ENCODE measurements at regions not wholly inside any gene's neighbourhood (a gene's known extent, or its start where the extent isn't known, plus 50 kb on each side); places are given as distances from the start of the nearest gene placed in this dataset.

DNA sequence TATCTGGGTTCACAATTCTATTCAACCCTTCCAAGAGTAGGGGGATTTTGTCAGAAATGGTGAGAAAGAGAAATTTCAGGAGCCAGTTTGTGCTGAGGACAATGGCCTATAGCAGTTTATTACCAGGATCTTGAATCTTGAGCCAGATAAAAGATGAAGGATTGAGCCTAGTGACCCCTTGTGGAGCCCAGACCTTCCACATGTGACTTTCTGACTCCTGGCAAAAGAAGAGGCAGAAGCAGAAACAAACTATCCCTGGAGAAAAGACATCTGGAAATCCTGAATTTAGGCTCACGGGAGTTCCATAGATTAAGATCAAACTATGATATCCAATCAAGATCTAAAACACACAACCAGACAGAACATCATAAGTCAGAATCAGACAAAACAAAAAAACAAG lies 60.9 kb upstream of the CHRM2 start:
- peak; percentile 15 for DNase-seq

DNA sequence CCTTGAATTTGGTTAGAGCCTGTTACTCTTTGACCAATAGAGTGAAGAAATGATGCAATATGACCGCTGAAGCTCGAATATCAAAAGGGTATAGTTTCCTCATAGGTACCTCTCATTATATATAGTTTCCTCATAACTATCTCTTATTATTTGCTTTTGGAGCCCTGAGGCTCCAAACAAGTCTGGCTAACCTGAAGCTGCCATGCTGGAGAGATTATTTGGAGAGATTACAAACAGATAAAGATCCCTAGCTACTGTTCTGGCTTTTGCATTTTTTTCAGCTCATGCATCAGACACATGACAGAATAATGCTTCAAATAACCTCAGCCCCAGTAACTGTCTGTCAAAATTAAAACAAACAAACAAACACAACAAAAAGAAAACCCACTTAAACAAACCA lies 65.4 kb upstream of the CHRM2 start:
- no peak for DNase-seq

DNA sequence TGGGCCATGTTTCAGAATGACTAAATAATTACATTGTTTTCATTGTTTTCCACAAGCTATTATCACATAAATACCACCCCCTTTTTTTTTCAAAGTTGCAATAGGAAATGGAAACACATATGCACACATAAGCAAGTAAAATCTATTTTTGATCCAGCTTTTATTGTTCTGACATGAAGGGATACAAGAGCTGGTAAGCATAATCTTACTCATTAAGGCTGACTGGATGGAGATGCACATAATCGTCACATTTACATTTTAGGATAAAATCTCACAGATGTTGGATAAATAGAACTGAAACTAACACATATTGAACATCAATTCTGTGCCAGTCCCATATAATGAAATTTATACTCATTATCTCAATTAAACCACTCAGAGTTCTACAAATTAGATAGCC lies 84.5 kb upstream of the CHRM2 start:
- no peak for DNase-seq

DNA sequence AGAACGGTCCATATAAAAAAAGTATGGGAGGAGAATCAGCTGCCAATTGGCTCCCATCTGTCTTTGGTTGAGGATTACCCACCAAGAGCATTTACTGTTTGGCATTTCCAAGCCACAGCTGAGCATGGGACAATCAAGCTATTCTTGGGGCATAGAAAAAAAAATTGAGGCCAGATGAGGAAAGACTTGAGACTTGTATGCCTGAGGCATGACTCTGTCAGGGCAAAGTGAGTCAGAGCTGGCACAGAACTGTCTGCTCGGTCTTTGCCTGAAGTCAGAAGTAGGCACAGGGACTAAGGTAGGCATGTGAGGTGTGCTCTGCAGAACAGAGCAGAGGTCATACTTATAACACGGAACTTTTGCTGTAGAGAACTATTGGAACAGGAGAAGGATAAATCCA lies 126.5 kb upstream of the CHRM2 start:
- no peak for DNase-seq

DNA sequence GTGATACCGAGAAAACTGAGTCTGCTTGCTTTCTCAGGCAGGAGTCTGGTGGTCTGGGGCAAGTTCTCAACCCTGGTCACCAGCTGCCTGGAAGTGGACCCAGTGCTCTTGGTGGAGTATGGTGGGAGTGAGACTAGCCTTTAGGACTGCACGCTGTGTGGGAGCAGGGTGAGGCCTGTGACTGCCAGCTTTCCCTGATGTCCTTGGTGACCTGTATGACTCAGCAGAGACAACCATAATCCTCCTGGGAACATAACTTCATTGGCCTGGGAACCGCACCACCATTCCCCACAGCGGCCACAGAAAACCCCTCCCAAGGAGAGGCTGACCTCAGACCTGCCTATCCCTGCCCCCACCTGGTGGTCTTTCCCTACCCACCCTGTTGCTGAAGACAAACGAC lies 139.5 kb upstream of the CHRM2 start:
- DNase-seq: no peak

GRCh38 chr7:136726460-136726859 lies 142.0 kb upstream of the CHRM2 start:
- DNase-seq: no peak

GRCh38 chr7:136717910-136718557 lies 150.4 kb upstream of the CHRM2 start:
- no peak for DNase-seq

GRCh38 chr7:136714062-136714461 lies 154.4 kb upstream of the CHRM2 start:
- no peak for DNase-seq

DNA sequence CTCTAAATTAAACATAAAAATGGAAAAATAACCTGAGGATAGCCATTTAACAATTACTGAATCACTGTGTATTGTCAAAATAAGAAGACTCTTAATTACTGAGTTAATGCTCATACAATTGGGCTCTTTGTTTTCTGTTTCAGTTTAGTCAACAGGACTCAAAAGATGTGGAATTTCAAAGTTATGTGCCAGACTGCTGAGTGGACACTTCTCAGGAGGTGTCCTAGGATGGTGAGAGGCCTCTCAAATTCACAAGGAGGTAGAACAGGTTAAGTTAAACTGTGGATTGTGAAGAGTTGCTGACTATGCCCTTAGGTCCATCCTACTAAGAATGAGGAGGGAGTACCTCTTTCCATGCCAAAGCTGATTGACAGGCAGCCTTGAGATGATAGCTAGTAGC lies 157.7 kb upstream of the CHRM2 start:
- no peak for DNase-seq

GRCh38 chr7:136709876-136710275 lies 158.6 kb upstream of the CHRM2 start:
- DNase-seq: no peak

GRCh38 chr7:136702913-136703312 lies 165.5 kb upstream of the CHRM2 start:
- no peak for DNase-seq

DNA sequence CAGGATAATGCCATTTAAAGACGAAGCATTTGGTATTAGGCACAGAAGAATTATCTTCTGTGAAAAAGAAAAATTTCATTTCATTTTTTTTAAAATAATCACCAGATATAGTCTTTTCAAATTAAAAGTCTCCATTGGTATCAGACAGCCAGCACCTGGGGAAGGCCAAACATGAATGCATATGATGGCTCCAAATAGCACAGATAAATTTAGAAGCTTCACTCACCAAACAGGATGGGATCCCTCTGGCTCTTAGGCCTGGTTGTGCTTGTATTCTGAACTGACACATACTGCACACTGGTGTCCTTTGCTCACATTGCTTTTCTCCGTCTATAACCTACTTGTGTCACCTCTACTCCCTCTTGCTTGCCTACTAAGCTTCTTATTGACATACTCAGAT lies 169.5 kb upstream of the CHRM2 start:
- DNase-seq: no peak

DNA sequence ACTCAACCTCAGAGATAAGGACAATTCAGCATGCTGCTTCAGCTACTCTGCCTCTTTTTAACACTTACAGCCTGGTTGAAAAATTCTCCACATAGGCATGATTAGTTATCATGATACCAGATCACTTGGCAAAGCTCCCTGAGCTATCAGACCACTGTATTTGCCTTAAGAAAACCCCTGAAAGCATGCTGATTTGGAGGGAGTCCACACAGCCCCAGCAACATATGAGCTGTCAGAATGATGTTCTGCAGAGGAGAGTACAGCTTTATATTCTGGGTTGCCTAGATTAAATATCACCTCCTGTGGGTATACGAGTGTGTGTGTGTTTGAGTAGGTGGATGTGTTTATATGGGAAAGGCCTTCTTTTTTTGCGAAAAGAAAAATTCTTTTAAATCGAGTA lies 170.2 kb upstream of the CHRM2 start:
- DNase-seq: no peak

DNA sequence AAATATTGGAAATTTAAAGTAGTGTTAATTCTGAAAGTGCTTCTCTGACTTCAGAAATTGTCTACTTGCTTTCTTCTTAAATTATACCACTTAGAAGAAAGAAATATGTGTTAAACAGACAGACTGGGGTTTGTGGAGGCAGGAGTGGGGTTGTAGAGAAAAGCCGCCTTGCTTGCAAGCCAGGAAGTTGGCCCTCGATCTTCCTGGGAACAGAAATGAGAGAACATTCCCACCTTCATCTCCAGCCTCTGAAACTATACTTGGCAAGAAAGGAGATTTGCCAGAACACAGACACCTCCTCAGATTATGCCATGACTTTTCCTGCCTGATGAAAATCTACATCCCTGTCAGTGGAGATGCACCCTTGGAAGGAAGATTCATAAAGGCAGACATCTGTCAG lies 171.2 kb upstream of the CHRM2 start:
- DNase-seq: no peak

DNA sequence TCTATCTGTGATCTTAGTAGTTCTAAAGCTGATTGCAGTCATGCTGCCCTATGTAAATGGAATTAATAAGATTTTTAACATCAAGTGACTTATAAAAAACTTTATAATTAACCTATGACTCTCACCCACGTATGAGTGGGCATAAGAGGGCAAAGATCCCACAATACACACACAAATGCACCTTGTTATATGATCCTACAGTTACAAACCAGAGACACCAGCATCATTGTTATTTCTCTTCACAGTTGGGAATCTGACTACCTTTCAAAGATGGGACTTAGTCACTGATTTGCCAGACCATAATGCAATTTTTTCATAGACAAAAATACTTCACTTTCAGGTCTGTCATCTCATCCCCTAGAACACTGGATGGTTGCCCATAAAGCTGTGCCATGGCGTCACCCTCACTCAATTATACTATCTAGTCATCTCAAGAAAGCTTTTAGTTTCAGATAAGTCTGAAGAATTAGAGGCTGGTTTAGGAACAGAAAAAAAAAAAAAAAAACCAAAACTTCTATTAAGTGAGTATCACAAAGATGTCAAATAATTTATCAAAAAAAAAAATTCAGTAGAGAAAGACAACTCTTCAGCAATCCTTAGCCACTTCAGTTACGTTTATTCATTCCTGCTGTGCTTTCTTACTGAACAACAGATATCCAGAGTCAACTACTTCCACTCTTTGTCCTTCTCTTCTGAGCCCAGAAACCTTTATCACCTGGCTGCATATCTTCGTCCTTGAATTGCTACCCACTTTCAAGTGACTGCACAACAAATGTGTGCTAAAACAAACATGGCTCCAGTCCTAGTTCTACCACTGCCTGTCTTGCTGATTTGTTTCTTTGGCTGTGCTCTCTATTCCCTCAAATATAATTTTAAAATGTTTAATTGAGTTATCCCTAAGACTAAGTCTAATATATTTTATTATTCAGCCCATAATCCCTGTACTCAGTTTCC lies 175.0 kb upstream of the CHRM2 start:
- DNase-seq: no peak

GRCh38 chr7:136692221-136692620 lies 176.2 kb upstream of the CHRM2 start:
- no peak for DNase-seq

- DNase-seq: no peak
Observed at GRCh38 chr7:136688601-136689000, 179.9 kb upstream of the CHRM2 start.

DNA sequence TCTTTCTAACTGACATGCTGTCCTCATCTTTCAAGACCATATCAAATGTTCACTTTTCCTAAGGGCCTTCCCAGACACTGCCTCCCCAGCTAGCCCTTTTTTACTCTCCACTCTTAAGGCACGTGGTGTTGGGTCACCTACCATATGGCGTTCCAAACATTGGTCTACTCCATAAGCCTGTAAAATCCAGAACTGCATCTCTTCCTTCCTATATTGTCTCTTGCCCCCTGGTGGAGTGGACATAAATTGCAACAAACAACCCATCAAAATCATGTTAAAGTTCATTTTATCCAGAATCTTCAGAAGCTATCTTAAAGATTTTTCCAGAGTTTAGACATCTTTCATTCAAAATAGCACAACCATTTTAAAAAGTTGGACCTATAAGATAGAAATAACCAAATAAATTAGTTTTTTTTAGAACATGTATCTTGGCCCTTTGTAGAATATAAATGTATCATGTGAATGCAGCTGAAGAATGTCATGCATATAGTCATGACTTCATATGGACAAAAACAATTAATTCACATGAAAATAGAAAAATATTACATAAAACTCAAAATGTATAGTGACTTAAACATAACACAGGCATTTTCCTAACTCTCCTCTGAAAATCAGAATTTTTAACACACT lies 180.6 kb upstream of the CHRM2 start:
- peak; percentile 76 for DNase-seq

GRCh38 chr7:136685501-136686173 lies 182.8 kb upstream of the CHRM2 start:
- peak; percentile 57 for DNase-seq

DNA sequence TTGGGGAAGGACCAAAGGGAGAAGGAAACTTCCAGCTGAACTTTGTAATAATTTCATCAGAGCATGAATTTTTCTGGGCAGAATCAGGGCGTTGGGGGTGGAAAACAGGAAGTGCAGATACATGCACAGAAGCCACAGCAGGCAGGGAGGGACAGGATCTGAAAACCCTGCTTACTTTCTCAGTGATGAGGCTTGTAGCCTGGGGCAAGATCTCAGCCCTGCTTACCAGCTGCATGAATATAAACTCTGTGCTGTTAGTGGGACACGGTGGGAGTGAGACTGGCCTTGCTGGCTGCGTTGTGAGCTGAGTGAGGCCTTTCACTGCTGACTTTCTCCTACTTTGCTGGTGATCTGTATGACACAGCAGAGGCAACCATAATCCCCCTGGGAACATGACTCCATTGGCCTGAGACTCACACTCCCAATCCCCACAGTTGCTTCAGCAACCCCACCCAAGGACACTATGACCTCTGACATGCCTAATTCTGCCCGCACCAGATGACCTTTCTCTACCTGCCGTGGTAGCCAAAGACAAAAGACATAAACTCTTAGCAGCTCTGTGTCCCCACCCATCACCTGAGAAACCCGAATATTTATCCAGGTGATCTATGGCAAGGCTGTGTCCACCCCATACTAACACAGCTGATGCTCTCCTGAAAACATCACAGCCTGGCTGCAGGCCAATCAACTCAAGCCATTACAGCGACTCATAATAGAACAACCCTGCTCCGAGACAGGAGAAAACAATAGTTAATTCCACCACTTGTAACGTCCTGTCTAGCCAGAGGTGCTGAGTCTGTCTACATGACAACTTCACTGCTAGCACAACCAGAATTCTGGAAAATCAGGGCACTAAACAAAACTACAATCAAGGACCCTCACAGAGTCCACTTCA lies 190.7 kb upstream of the CHRM2 start:
- peak; percentile 75 for DNase-seq

- no peak for DNase-seq
Observed at GRCh38 chr7:136667584-136667983, 200.9 kb upstream of the CHRM2 start.

DNA sequence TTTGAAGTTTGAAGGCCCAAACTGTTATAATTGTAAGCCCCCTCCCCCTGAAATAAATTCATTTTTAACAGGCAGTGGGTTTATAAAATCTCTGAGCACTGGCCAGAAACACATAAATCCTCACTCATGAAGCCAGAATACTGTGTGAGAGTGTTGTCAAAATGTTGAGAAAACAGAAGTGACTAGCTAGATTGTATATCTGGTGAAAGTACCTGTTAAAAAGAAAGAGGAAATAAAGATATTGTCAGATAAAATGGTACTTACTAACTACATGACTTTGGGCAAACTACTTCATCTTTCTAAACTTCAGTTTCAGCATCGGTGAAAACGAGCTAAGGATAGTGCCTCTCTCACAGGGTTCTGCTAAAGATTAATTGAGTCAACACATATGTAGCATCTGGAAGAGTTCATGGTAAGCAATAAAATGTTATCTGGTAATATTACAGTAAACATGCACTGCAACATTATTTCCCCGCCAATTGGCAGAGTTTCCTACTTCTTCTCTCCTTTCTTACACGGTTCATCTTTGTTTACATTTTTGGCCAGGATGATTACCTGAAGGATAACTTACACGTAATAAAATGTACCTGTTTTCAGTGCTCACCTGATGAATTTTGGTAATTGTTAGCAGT lies 202.5 kb upstream of the CHRM2 start:
- DNase-seq: no peak
